ENCODE measurements at regions not wholly inside any gene's neighbourhood (a gene's known extent, or its start where the extent isn't known, plus 50 kb on each side); places are given as distances from the start of the nearest gene placed in this dataset.
A peak's percentile ranks its signal among the peaks of the same experiment; 100 is the strongest.

- WGBS (ENCODE audit: insufficient coverage), result 95% methylated on average over 5 of the region's 6 CpGs
- H3K4me1 Mint-ChIP-seq, result peaks cover 43 to 69% (median 54%) of the 10 kb centered on the region in 3 donors
- H3K4me3 Mint-ChIP-seq, result peak overlapping the region; percentile 88 to 94 (median 92)
- no peaks in the 10 kb centered on the region for H3K9me3 Mint-ChIP-seq
- CTCF ChIA-PET, result interaction anchor here in 1 of 2 donors (2.2 kb wide), 1 partner anchor 16 kb away, joined by 9 read pairs; no protein-coding TSS in a partner anchor
- no peak for ATAC-seq (replicated peaks in 1 of 4)
- Histone ChIP-seq H3K4me1 (ENCODE audit: control insufficient read depth in 1 of 2, extremely low read depth in 1 of 2, insufficient read depth in 2 of 2, low read length in 2 of 2) (peaks cover 0 to 47% of the 10 kb centered on the region in 2 experiments), H3K36me3 (ENCODE audit: control insufficient read depth in 2 of 2, extremely low read depth in 1 of 2, insufficient read depth in 1 of 2, low read length in 1 of 2) (no peaks in the 10 kb centered on the region), H3K4me3 (ENCODE audit: control insufficient read depth in 1 of 2, extremely low read depth in 1 of 2, low read length in 1 of 2) (peak overlapping the region in 1 of 2 donors; percentile 54), H3K27me3 (replicated peaks in 1 of 2; ENCODE audit: control insufficient read depth in 2 of 2, extremely low read depth in 1 of 2, insufficient read depth in 2 of 2, low read length in 1 of 2) (no peaks in the 10 kb centered on the region), H3K27ac (ENCODE audit: low read length) (peak overlapping the region; percentile 78), H3K9me3 (no peaks in the 10 kb centered on the region)
- no peak for DNase-seq
- H3K27me3 Mint-ChIP-seq, result no peaks in the 10 kb centered on the region
- POLR2A ChIA-PET, result no interaction called here
- no peaks in the 10 kb centered on the region for H3K36me3 Mint-ChIP-seq
- peak overlapping the region; percentile 98 to 99 for H3K27ac Mint-ChIP-seq
These were observed 75.4 kb upstream of the WNT7B start for GRCh38 chr22:46052331-46052771.

GRCh38 chr22:46052801-46053562 is 76.0 kb upstream of the WNT7B start:
- H3K27me3 ChIP-seq (replicated peaks in 1 of 2; ENCODE audit: control insufficient read depth in 2 of 2, extremely low read depth in 1 of 2, insufficient read depth in 2 of 2, low read length in 1 of 2), result no peaks in the 10 kb centered on the region
- H3K36me3 ChIP-seq (ENCODE audit: control insufficient read depth in 2 of 2, extremely low read depth in 1 of 2, insufficient read depth in 1 of 2, low read length in 1 of 2), result no peaks in the 10 kb centered on the region
- H3K4me1 ChIP-seq (ENCODE audit: control insufficient read depth in 1 of 2, extremely low read depth in 1 of 2, insufficient read depth in 2 of 2, low read length in 2 of 2), result peaks cover 0 to 52% of the 10 kb centered on the region in 2 experiments
- peak overlapping the region in 1 of 2 donors; percentile 54 for H3K4me3 ChIP-seq (ENCODE audit: control insufficient read depth in 1 of 2, extremely low read depth in 1 of 2, low read length in 1 of 2)
- no peaks in the 10 kb centered on the region for H3K9me3 Mint-ChIP-seq
- H3K27ac ChIP-seq (ENCODE audit: low read length), result peak overlapping the region; percentile 78
- peak overlapping the region; percentile 98 to 99 for H3K27ac Mint-ChIP-seq
- DNase-seq, result no peak
- ATAC-seq (replicated peaks in 1 of 4), result peak in 1 of 4 experiments; percentile 1
- no peaks in the 10 kb centered on the region for H3K27me3 Mint-ChIP-seq
- H3K36me3 Mint-ChIP-seq, result no peaks in the 10 kb centered on the region
- ChIA-PET CTCF (interaction anchor here in 1 of 2 donors (1.0 to 2.2 kb wide), 2 partner anchors 16 to 47 kb away, joined by 4 to 9 read pairs; no protein-coding TSS in a partner anchor), POLR2A (no interaction called here)
- H3K4me3 Mint-ChIP-seq, result peak overlapping the region; percentile 88 to 94 (median 92)
- WGBS (ENCODE audit: insufficient coverage), result 30% methylated on average over 18 of the region's 26 CpGs
- no peaks in the 10 kb centered on the region for H3K9me3 ChIP-seq
- peaks cover 48 to 74% (median 61%) of the 10 kb centered on the region in 3 donors for H3K4me1 Mint-ChIP-seq

GRCh38 chr22:46053563-46054090 is 76.7 kb upstream of the WNT7B start:
- DNase-seq (peak in 26 of 35 experiments; percentile 22 to 70 (median 47)), ATAC-seq (replicated peaks in 1 of 4) (peak; percentile 60 to 69 (median 66))
- POLR2A ChIA-PET, result interaction anchor here in 1 of 2 donors (0.6 kb wide), 1 partner anchor 10 kb away, joined by 9 read pairs; no protein-coding TSS in a partner anchor
- Mint-ChIP-seq H3K36me3 (no peaks in the 10 kb centered on the region), H3K27me3 (no peaks in the 10 kb centered on the region), H3K9me3 (no peaks in the 10 kb centered on the region), H3K4me1 (peaks cover 54 to 74% (median 67%) of the 10 kb centered on the region in 3 donors), H3K27ac (peak overlapping the region; percentile 98 to 99), H3K4me3 (peak overlapping the region; percentile 88 to 94 (median 92))
- 11% methylated on average over 20 of the region's 37 CpGs for WGBS (ENCODE audit: insufficient coverage)
- Histone ChIP-seq H3K9me3 (no peaks in the 10 kb centered on the region), H3K27me3 (replicated peaks in 1 of 2; ENCODE audit: control insufficient read depth in 2 of 2, extremely low read depth in 1 of 2, insufficient read depth in 2 of 2, low read length in 1 of 2) (peaks cover 0 to 2% of the 10 kb centered on the region in 2 experiments), H3K4me3 (ENCODE audit: control insufficient read depth in 1 of 2, extremely low read depth in 1 of 2, low read length in 1 of 2) (peak overlapping the region; percentile 17 to 54), H3K36me3 (ENCODE audit: control insufficient read depth in 2 of 2, extremely low read depth in 1 of 2, insufficient read depth in 1 of 2, low read length in 1 of 2) (no peaks in the 10 kb centered on the region), H3K4me1 (ENCODE audit: control insufficient read depth in 1 of 2, extremely low read depth in 1 of 2, insufficient read depth in 2 of 2, low read length in 2 of 2) (peaks cover 0 to 56% of the 10 kb centered on the region in 2 experiments), H3K27ac (ENCODE audit: low read length) (peak overlapping the region; percentile 78)
- CTCF ChIA-PET, result interaction anchor here (0.7 to 2.2 kb wide), 4 partner anchors 17 to 47 kb away, joined by 4 to 9 read pairs (median 6); no protein-coding TSS in a partner anchor

DNA sequence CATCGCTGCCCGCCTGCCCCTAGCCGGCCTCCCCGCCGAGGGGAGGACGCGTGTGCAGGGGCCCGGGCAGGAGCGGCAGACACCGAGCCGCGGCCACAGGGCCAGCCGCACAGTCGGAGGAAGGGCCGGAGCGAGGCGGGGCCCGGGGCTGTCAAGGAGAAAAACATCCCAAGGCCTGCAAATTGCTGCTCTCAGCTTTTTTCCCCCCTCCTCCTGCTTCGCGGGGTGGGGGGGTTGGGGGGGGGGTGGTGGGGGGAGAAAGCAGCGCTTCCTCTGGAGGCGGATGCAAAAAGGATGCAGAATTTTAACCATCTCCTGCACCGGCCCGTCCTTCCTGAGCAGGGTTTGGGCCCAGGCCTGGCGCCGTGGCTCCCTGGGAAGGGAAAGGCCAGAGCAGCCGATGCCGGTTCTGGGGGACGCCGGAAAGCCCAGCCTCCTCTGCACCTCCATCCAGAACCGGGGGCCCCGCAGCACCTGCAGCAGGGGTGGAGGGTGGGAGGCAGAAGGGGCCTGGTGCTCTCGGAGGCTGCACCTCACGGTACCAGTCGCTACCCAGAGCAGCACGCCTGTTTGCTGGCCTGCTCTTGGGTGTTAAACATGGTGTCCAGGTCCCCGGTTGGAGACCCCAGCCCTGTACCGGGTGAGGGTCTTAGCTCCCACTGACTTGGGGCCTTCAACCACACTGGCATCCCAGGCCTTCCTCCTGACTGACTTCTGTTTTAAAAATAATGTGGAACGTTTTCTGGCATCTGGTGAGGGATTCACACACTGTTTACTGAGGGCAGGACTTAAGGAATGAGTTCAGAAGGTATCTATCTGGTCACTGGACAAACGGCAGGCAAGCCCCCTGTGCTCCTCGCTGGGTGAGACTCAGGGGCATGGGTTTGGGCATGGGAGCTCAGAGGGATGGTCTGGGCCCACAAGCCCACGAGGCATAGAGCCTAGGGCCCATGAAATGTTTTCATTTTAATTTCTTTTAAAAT is 77.4 kb upstream of the WNT7B start:
- Mint-ChIP-seq H3K4me1 (peaks cover 56 to 82% (median 71%) of the 10 kb centered on the region in 3 donors), H3K27ac (peak overlapping the region; percentile 91 to 92), H3K36me3 (no peaks in the 10 kb centered on the region), H3K9me3 (no peaks in the 10 kb centered on the region), H3K4me3 (peak overlapping the region; percentile 78 to 94 (median 84)), H3K27me3 (no peaks in the 10 kb centered on the region)
- Histone ChIP-seq H3K9me3 (no peaks in the 10 kb centered on the region), H3K4me3 (ENCODE audit: control insufficient read depth in 1 of 2, extremely low read depth in 1 of 2, low read length in 1 of 2) (peak overlapping the region in 1 of 2 donors; percentile 54), H3K27ac (ENCODE audit: low read length) (peak overlapping the region; percentile 78), H3K27me3 (replicated peaks in 1 of 2; ENCODE audit: control insufficient read depth in 2 of 2, extremely low read depth in 1 of 2, insufficient read depth in 2 of 2, low read length in 1 of 2) (peaks cover 2% of the 10 kb centered on the region in 2 experiments), H3K36me3 (ENCODE audit: control insufficient read depth in 2 of 2, extremely low read depth in 1 of 2, insufficient read depth in 1 of 2, low read length in 1 of 2) (peaks cover 0 to 3% of the 10 kb centered on the region in 2 donors), H3K4me1 (ENCODE audit: control insufficient read depth in 1 of 2, extremely low read depth in 1 of 2, insufficient read depth in 2 of 2, low read length in 2 of 2) (peaks cover 0 to 62% of the 10 kb centered on the region in 2 experiments)
- ATAC-seq (replicated peaks in 1 of 4) (peak; percentile 53 to 69 (median 68)), DNase-seq (peak in 24 of 35 experiments; percentile 19 to 60 (median 34))
- 14% methylated on average over 25 of the region's 42 CpGs for WGBS (ENCODE audit: insufficient coverage)
- ChIA-PET CTCF (interaction anchor here (0.5 to 2.2 kb wide), 6 partner anchors 18 to 62 kb away, joined by 3 to 9 read pairs (median 6); no protein-coding TSS in a partner anchor), POLR2A (interaction anchor here in 1 of 2 donors (0.6 kb wide), 1 partner anchor 11 kb away, joined by 9 read pairs; no protein-coding TSS in a partner anchor)

DNA sequence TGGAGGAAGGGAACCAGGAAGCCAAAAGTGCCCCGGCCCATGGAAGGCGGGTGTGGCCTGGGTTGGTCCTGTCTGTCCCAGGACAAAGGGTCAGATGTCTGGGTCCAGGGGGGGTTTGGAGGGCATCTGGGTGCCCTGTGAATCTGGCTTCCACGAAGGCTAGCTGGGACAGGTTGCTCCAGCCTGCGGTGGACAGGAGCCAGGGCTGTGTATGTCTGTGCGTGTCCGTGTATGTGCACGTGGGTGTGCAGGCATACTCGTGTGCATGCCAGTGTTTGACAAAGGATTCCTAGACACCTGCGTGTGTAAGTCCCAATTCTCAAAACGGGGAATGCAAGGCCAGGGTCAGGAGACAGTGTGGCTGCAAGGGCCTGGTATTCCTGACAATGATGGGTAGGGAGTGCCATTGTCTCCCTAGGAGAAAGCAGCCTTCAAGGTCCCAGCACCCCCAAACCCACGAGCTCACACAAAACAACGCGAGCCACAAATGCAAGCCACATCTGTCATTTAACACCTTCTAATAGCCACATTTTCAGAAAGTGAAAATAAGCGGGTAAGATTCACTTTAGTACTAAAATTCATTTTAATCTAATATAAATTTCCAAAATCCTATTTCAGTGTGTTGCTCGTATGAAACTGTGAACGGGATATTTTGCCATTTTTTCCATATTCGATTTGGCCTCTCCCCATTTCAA is 78.4 kb upstream of the WNT7B start:
- Histone ChIP-seq H3K36me3 (ENCODE audit: control insufficient read depth in 2 of 2, extremely low read depth in 1 of 2, insufficient read depth in 1 of 2, low read length in 1 of 2) (peaks cover 0 to 3% of the 10 kb centered on the region in 2 donors), H3K4me1 (ENCODE audit: control insufficient read depth in 1 of 2, extremely low read depth in 1 of 2, insufficient read depth in 2 of 2, low read length in 2 of 2) (peaks cover 0 to 58% of the 10 kb centered on the region in 2 experiments), H3K27me3 (replicated peaks in 1 of 2; ENCODE audit: control insufficient read depth in 2 of 2, extremely low read depth in 1 of 2, insufficient read depth in 2 of 2, low read length in 1 of 2) (peaks cover 2% of the 10 kb centered on the region in 2 experiments), H3K4me3 (ENCODE audit: control insufficient read depth in 1 of 2, extremely low read depth in 1 of 2, low read length in 1 of 2) (peak overlapping the region in 1 of 2 donors; percentile 54), H3K27ac (ENCODE audit: low read length) (peak overlapping the region; percentile 73), H3K9me3 (no peaks in the 10 kb centered on the region)
- CTCF ChIA-PET, result interaction anchor here in 1 of 2 donors (0.5 kb wide), 1 partner anchor 18 kb away, joined by 3 read pairs; no protein-coding TSS in a partner anchor
- H3K4me3 Mint-ChIP-seq, result peak overlapping the region; percentile 78 to 94 (median 84)
- POLR2A ChIA-PET, result no interaction called here
- no peaks in the 10 kb centered on the region for H3K27me3 Mint-ChIP-seq
- no peaks in the 10 kb centered on the region for H3K9me3 Mint-ChIP-seq
- H3K4me1 Mint-ChIP-seq, result peaks cover 56 to 80% (median 69%) of the 10 kb centered on the region in 3 donors
- ATAC-seq (replicated peaks in 1 of 4), result no peak
- WGBS (ENCODE audit: insufficient coverage), result 66% methylated on average over 8 of the region's 17 CpGs
- H3K36me3 Mint-ChIP-seq, result no peaks in the 10 kb centered on the region
- no peak for DNase-seq
- H3K27ac Mint-ChIP-seq, result peak overlapping the region; percentile 91 to 92

Measured in T-cell (primary cell).